DND-41 (cell line): ENCODE measurements at regions not wholly inside any gene's neighbourhood (a gene's known extent, or its start where the extent isn't known, plus 50 kb on each side); places are given as distances from the start of the nearest gene placed in this dataset.

ENCODE experiments used
- ATAC-seq: fragments of 200-7000 bp; cut with Tn5 transposase; 3 replicates; pipeline ENCODE4 v1.9.1; 2021; ENCODE audit warnings: low read depth; ENCODE audit not compliant: insufficient read depth
- DNase-seq: peaks from one replicate; pipeline ENCODE4 v3.0.0-alpha.2; 2020
- H2AFZ ChIP-seq: 2 replicates; pipeline ENCODE4 v1.6.0; 2012; ENCODE audit warnings: low read depth, low read length
- H3K27ac ChIP-seq: 2 replicates; pipeline ENCODE4 v1.5.1; 2012; ENCODE audit warnings: low read length, inconsistent platforms
- H3K27me3 ChIP-seq: fragments of 200-600 bp; sonication (generic); 2 replicates; pipeline ENCODE4 v1.6.0; 2012; ENCODE audit warnings: low read length, mild to moderate bottlenecking, inconsistent platforms; ENCODE audit not compliant: insufficient read depth, poor library complexity
- H3K36me3 ChIP-seq: 2 replicates; pipeline ENCODE4 v1.5.1; 2012; ENCODE audit warnings: low read length, inconsistent platforms; ENCODE audit not compliant: insufficient read depth
- H3K4me1 ChIP-seq: 2 replicates; pipeline ENCODE4 v1.5.1; 2012; ENCODE audit warnings: mild to moderate bottlenecking, low read length; ENCODE audit not compliant: insufficient read depth
- H3K4me2 ChIP-seq: 2 replicates; pipeline ENCODE4 v1.6.0; 2012; ENCODE audit warnings: mild to moderate bottlenecking, moderate library complexity, low read length, inconsistent platforms; ENCODE audit not compliant: insufficient read depth
- H3K4me3 ChIP-seq, 2 experiments: fragments of 200-600 bp in 1 of 2; shearing (Covaris generic) in 1 of 2; 2 replicates each; pipeline ENCODE4 v1.5.1; 2012 to 2016; ENCODE audit warnings: inconsistent platforms in 2 of 2, low read length in 2 of 2, mild to moderate bottlenecking in 2 of 2, low read depth in 1 of 2, moderate library complexity in 1 of 2
- H3K79me2 ChIP-seq: 2 replicates; pipeline ENCODE4 v1.6.0; 2012; ENCODE audit warnings: low read length, inconsistent platforms; ENCODE audit not compliant: insufficient read depth
- H3K9ac ChIP-seq: 2 replicates; pipeline ENCODE4 v1.6.0; 2012; ENCODE audit warnings: low read depth, mild to moderate bottlenecking, inconsistent platforms, low read length, moderate library complexity
- H3K9me3 ChIP-seq: 2 replicates; pipeline ENCODE4 v1.5.1; 2012; ENCODE audit warnings: low read length, moderate library complexity, mild to moderate bottlenecking, inconsistent platforms; ENCODE audit not compliant: insufficient read depth, severe bottlenecking
- H4K20me1 ChIP-seq: 2 replicates; pipeline ENCODE4 v1.6.0; 2012; ENCODE audit warnings: low read length; ENCODE audit not compliant: insufficient read depth
- CTCF ChIP-seq: IDR thresholded peaks from 2 replicates; pipeline ENCODE4 v1.5.1; 2012; ENCODE audit warnings: borderline replicate concordance, low read length, moderate library complexity, mild to moderate bottlenecking; ENCODE audit not compliant: poor library complexity, severe bottlenecking; ENCODE audit errors: extremely low read depth
- EZH2 ChIP-seq: IDR thresholded peaks from 3 replicates; pipeline ENCODE4 v1.6.1; 2012; ENCODE audit warnings: borderline replicate concordance, low read depth, mild to moderate bottlenecking, moderate library complexity, low read length, inconsistent platforms; ENCODE audit not compliant: severe bottlenecking

- no peak overlapping the region for H2AFZ ChIP-seq
- H3K4me2 ChIP-seq = no peak overlapping the region
- TF ChIP-seq EZH2 = no peak
- TF ChIP-seq CTCF = no peak
- no peaks in the 10 kb centered on the region for H3K4me1 ChIP-seq
- ATAC-seq (no peak), DNase-seq (no peak)
- no peaks in the 10 kb centered on the region for H3K27me3 ChIP-seq
- H3K27ac ChIP-seq = no peak overlapping the region
- no peak overlapping the region for H3K4me3 ChIP-seq
- no peaks in the 10 kb centered on the region for H3K36me3 ChIP-seq
- no peak overlapping the region for H3K9ac ChIP-seq
- no peaks in the 10 kb centered on the region for H4K20me1 ChIP-seq
- no peaks in the 10 kb centered on the region for H3K79me2 ChIP-seq
- no peaks in the 10 kb centered on the region for H3K9me3 ChIP-seq
Observed at GRCh38 chr7:17600340-17600752, 301.9 kb downstream of the AHR start.

- no peak for TF ChIP-seq CTCF
- no peak for TF ChIP-seq EZH2
- DNase-seq = no peak
- Histone ChIP-seq H3K36me3 (no peaks in the 10 kb centered on the region), H2AFZ (no peak overlapping the region), H3K4me2 (no peak overlapping the region), H3K79me2 (no peaks in the 10 kb centered on the region), H3K9me3 (no peaks in the 10 kb centered on the region), H4K20me1 (no peaks in the 10 kb centered on the region), H3K4me3 (no peak overlapping the region), H3K4me1 (no peaks in the 10 kb centered on the region), H3K27ac (no peak overlapping the region), H3K27me3 (no peaks in the 10 kb centered on the region), H3K9ac (no peak overlapping the region)
- no peak for ATAC-seq
Observed at GRCh38 chr7:17601921-17602320, 303.5 kb downstream of the AHR start.

- Histone ChIP-seq H3K4me3 (no peak overlapping the region), H3K79me2 (no peaks in the 10 kb centered on the region), H3K36me3 (no peaks in the 10 kb centered on the region), H2AFZ (no peak overlapping the region), H3K4me2 (no peak overlapping the region), H3K4me1 (peaks cover 5% of the 10 kb centered on the region), H3K27ac (no peak overlapping the region), H4K20me1 (no peaks in the 10 kb centered on the region), H3K9me3 (no peaks in the 10 kb centered on the region), H3K9ac (no peak overlapping the region), H3K27me3 (no peaks in the 10 kb centered on the region)
- ATAC-seq (peak; percentile 72), DNase-seq (no peak)
- no peak for TF ChIP-seq CTCF
- TF ChIP-seq EZH2 = no peak
Observed at GRCh38 chr7:17608114-17608833, 309.8 kb downstream of the AHR start.
